K562 (cell line): ENCODE measurements at regions not wholly inside any gene's neighbourhood (a gene's known extent, or its start where the extent isn't known, plus 50 kb on each side); places are given as distances from the start of the nearest gene placed in this dataset.

Source experiments
- ATAC-seq: fragments of 200-7000 bp; cut with Tn5 transposase; 3 replicates; pipeline ENCODE4 v1.9.1; 2020; ENCODE audit warnings: moderate library complexity
- BruUV-seq: library from RNA; stranded (reverse); fragments of 400-500 nt; replicated peaks from 2 replicates; lab custom pipeline; 2021; lab: Mats Ljungman, UMichigan
- CTCF ChIA-PET: fragments of 300-600 bp; formaldehyde crosslinking; extraction: SDS; loops from one replicate; lab custom pipeline; 2021; ENCODE audit warnings: low intra/inter-chr PET ratio; lab: Yijun Ruan, JAX
- POLR2A ChIA-PET: fragments of 300-600, 350-650 bp; sonication (Branson Sonifier 250); formaldehyde crosslinking; extraction: SDS; loops from one replicate; lab custom pipeline; 2021; ENCODE audit warnings: antibody characterized with exemption, inconsistent platforms; lab: Yijun Ruan, JAX
- DNase-seq, 4 experiments: peaks; one replicate each; pipeline versions ENCODE4 v3.0.0 to v3.0.0-alpha.2; 2011 to 2018; ENCODE audit warnings: low spot score in 3 of 4, mixed read lengths in 3 of 4; ENCODE audit errors: extremely low read depth in 1 of 4
- FAIRE-seq: peaks from 2 replicates; lab custom pipeline; 2011; peaks lifted over from hg19 to GRCh38; lab: Jason Lieb, UNC
- H2AFZ ChIP-seq: 2 replicates; pipeline ENCODE4 v1.6.0; 2011; ENCODE audit warnings: low read depth, low read length, control low read depth, inconsistent platforms
- H3K27ac ChIP-seq: fragments of 200-600 bp; 3 replicates; pipeline ENCODE4 v1.8.0; 2011; ENCODE audit warnings: low read depth, mild to moderate bottlenecking, control low read depth, inconsistent platforms, low read length, moderate library complexity, mixed read lengths; ENCODE audit errors: extremely low read depth
- H3K27me3 ChIP-seq, 2 experiments: fragments of 300-600 bp in 1 of 2; 2 replicates in 1 of 2; 3 replicates in 1 of 2; pipeline versions ENCODE4 v1.6.0 to v1.8.0; 2011; ENCODE audit warnings: inconsistent platforms in 2 of 2, low read length in 2 of 2, mild to moderate bottlenecking in 1 of 2, mixed read lengths in 1 of 2, moderate library complexity in 1 of 2; ENCODE audit not compliant: control insufficient read depth in 2 of 2, insufficient read depth in 2 of 2
- H3K36me3 ChIP-seq: fragments of 300-600 bp; 3 replicates; pipeline ENCODE4 v1.8.0; 2011; ENCODE audit warnings: mild to moderate bottlenecking, low read length, inconsistent platforms; ENCODE audit not compliant: control insufficient read depth, insufficient read depth
- H3K4me1 ChIP-seq, 2 experiments: fragments of 200-600 bp in 1 of 2; replicated peaks in 1 of 2; 2 replicates in 1 of 2; 3 replicates in 1 of 2; pipeline versions ENCODE4 v1.5.1 to v1.8.0; 2011; ENCODE audit warnings: inconsistent platforms in 2 of 2, low read length in 2 of 2, mild to moderate bottlenecking in 1 of 2, mixed read lengths in 1 of 2, moderate library complexity in 1 of 2; ENCODE audit not compliant: control insufficient read depth in 2 of 2, insufficient read depth in 2 of 2
- H3K4me2 ChIP-seq: 2 replicates; pipeline ENCODE4 v1.6.1; 2011; ENCODE audit warnings: low read length, control low read depth, inconsistent platforms, mixed read lengths; ENCODE audit not compliant: insufficient read depth
- H3K4me3 ChIP-seq: fragments of 200-600 bp; sonication (generic), shearing (Covaris generic); 2 replicates; pipeline ENCODE4 v1.5.1; 2016; ENCODE audit warnings: control low read depth, inconsistent platforms
- H3K79me2 ChIP-seq: fragments of 200-600 bp; 3 replicates; pipeline ENCODE4 v1.8.0; 2011; ENCODE audit warnings: low read length, inconsistent platforms; ENCODE audit not compliant: control insufficient read depth, insufficient read depth
- H3K9ac ChIP-seq, 2 experiments: 2 replicates each; pipeline versions ENCODE4 v1.6.0 to v1.6.1; 2011; ENCODE audit warnings: low read depth in 2 of 2, low read length in 2 of 2, control low read depth in 1 of 2, inconsistent platforms in 1 of 2, mild to moderate bottlenecking in 1 of 2, mixed read lengths in 1 of 2; ENCODE audit not compliant: insufficient read depth in 1 of 2
- H3K9me1 ChIP-seq: one replicate; pipeline ENCODE4 v1.6.0; 2011; ENCODE audit warnings: inconsistent platforms, mild to moderate bottlenecking, low read length, moderate library complexity; ENCODE audit not compliant: control insufficient read depth, insufficient read depth
- H3K9me3 ChIP-seq: replicated peaks from 2 replicates; pipeline ENCODE4 v1.5.1; 2011; ENCODE audit warnings: low read depth, low read length, inconsistent platforms; ENCODE audit not compliant: control insufficient read depth, insufficient read depth
- H4K20me1 ChIP-seq: replicated peaks from 2 replicates; pipeline ENCODE4 v1.6.1; 2011; ENCODE audit warnings: low read length, inconsistent platforms, mixed read lengths; ENCODE audit not compliant: control insufficient read depth, insufficient read depth
- ARID3A ChIP-seq: IDR thresholded peaks from 2 replicates; pipeline ENCODE4 v1.6.1; 2012; ENCODE audit warnings: low read depth, low read length, improper control_type of control experiment, borderline replicate concordance
- CEBPB ChIP-seq: fragments of 450-650 bp; IDR thresholded peaks from 2 replicates; pipeline ENCODE4 v1.6.1; 2016; ENCODE audit warnings: missing genetic modification characterization, missing compliant biosample characterization
- HDAC8 ChIP-seq: fragments of 450-650 bp; IDR thresholded peaks from 2 replicates; pipeline ENCODE4 v1.6.1; 2016; ENCODE audit warnings: mild to moderate bottlenecking, missing genetic modification characterization, moderate library complexity, missing compliant biosample characterization
- HLTF ChIP-seq: fragments of 450-650 bp; IDR thresholded peaks from 2 replicates; pipeline ENCODE4 v1.6.1; 2016
- KDM5B ChIP-seq: fragments of 200-600 bp; sonication (generic); IDR thresholded peaks from 2 replicates; pipeline ENCODE4 v1.6.1; 2012; ENCODE audit warnings: low read depth, mild to moderate bottlenecking, moderate library complexity, low read length, control low read depth, inconsistent platforms; ENCODE audit not compliant: insufficient replicate concordance
- MCM3 ChIP-seq: fragments of 450-650 bp; IDR thresholded peaks from 2 replicates; pipeline ENCODE4 v1.6.1; 2016
- MCM5 ChIP-seq: fragments of 450-650 bp; IDR thresholded peaks from 2 replicates; pipeline ENCODE4 v1.6.1; 2016; ENCODE audit warnings: low read depth
- NBN ChIP-seq: fragments of 450-650 bp; IDR thresholded peaks from 2 replicates; pipeline ENCODE4 v1.6.1; 2016; ENCODE audit warnings: low read depth, mild to moderate bottlenecking
- NCOA1 ChIP-seq: fragments of 450-650 bp; IDR thresholded peaks from 2 replicates; pipeline ENCODE4 v1.6.1; 2016; ENCODE audit warnings: low read depth
- TAL1 ChIP-seq: fragments of 450-650 bp; IDR thresholded peaks from 2 replicates; pipeline ENCODE4 v1.6.1; 2016; ENCODE audit warnings: mild to moderate bottlenecking
- WGBS: fragments of 100-300 bp; shearing (Covaris generic); methylation state at CpG from one replicate; pipeline ENCODE4 v1.1.6; 2016; ENCODE audit warnings: low coverage, mixed read lengths; ENCODE audit not compliant: insufficient coverage; ENCODE audit errors: missing lambda C conversion rate; 5-methylcytosine and 5-hydroxymethylcytosine counted together
- in situ Hi-C: fragments of 300-500 bp; cut with MboI; formaldehyde crosslinking; loops from 4 replicates; pipeline ENCODE4 v1.15.0; 2018; ENCODE audit warnings: inconsistent platforms, mixed read lengths
- intact Hi-C: fragments of 100-400 bp; cut with micrococcal nuclease; formaldehyde crosslinking; loops from 2 replicates; pipeline ENCODE4 v1.14.2; 2022

GRCh38 chr1:209328196-209328595 is 255.3 kb upstream of the CAMK1G start:
- in situ Hi-C loops (no loop called here), intact Hi-C loops (no loop called here)
- 1% methylated on average over 4 of the region's 4 CpGs for WGBS
- Histone ChIP-seq H3K36me3 (no peaks in the 10 kb centered on the region), H3K4me3 (no peak overlapping the region), H3K79me2 (no peaks in the 10 kb centered on the region), H3K4me2 (no peak overlapping the region), H3K27ac (no peak overlapping the region), H3K27me3 (peaks cover 0 to 5% of the 10 kb centered on the region in 2 experiments; a peak in 1 of 5 replicates), H3K4me1 (no peaks in the 10 kb centered on the region), H2AFZ (no peak overlapping the region), H4K20me1 (no peaks in the 10 kb centered on the region), H3K9me1 (no peaks in the 10 kb centered on the region), H3K9ac (no peak overlapping the region), H3K9me3 (no peaks in the 10 kb centered on the region)
- FAIRE-seq (no peak), DNase-seq (no peak), ATAC-seq (no peak)
- no TSS peak for BruUV-seq
- CTCF ChIA-PET: no interaction called here
- no peak for TF ChIP-seq CEBPB (tag)
- no peak for TF ChIP-seq NCOA1
- TF ChIP-seq KDM5B: no peak
- TF ChIP-seq TAL1: no peak
- no peak for TF ChIP-seq NBN
- no peak for TF ChIP-seq MCM5
- TF ChIP-seq HDAC8 (tag): no peak
- no peak for TF ChIP-seq HLTF
- no peak for TF ChIP-seq ARID3A
- no peak for TF ChIP-seq MCM3
- POLR2A ChIA-PET: interaction anchor here (1.2 kb wide), 1 partner anchor 238 kb away, joined by 3 read pairs; no protein-coding TSS in a partner anchor
